Activated CD8-positive, alpha-beta T cell treated with anti-CD3 and anti-CD28 coated beads for 36 hours (primary cell): ENCODE measurements at regions not wholly inside any gene's neighbourhood (a gene's known extent, or its start where the extent isn't known, plus 50 kb on each side); places are given as distances from the start of the nearest gene placed in this dataset.

Experiments
- ATAC-seq: fragments of 200-7000 bp; cut with Tn5 transposase; one replicate; pipeline ENCODE4 v1.10.0; 2021; ENCODE audit warnings: mild to moderate bottlenecking, moderate library complexity
- CTCF ChIA-PET: fragments of 350-600 bp; sonication (Branson Sonifier 250); formaldehyde crosslinking; loops from one replicate; lab custom pipeline; 2021; ENCODE audit warnings: antibody characterized with exemption; lab: Charles Lee
- POLR2A ChIA-PET: fragments of 350-600 bp; sonication (Branson Sonifier 250); formaldehyde crosslinking; loops from one replicate; lab custom pipeline; 2021; ENCODE audit warnings: antibody characterized with exemption; lab: Charles Lee
- DNase-seq: peaks from one replicate; pipeline ENCODE4 v3.0.0-alpha.2; 2020
- H3K27ac Mint-ChIP-seq: one replicate; pipeline ENCODE4 v1.8.0; 2021; ENCODE audit warnings: mild to moderate bottlenecking, mixed read lengths
- H3K27me3 Mint-ChIP-seq: one replicate; pipeline ENCODE4 v1.8.0; 2021; ENCODE audit warnings: mixed read lengths
- H3K36me3 Mint-ChIP-seq: one replicate; pipeline ENCODE4 v1.8.0; 2021; ENCODE audit warnings: low read depth, mixed read lengths
- H3K4me1 Mint-ChIP-seq: one replicate; pipeline ENCODE4 v1.8.0; 2021; ENCODE audit warnings: low read depth, mixed read lengths
- H3K4me3 Mint-ChIP-seq: one replicate; pipeline ENCODE4 v1.8.0; 2021; ENCODE audit warnings: mild to moderate bottlenecking, moderate library complexity, mixed read lengths
- H3K9me3 Mint-ChIP-seq: one replicate; pipeline ENCODE4 v1.8.0; 2021; ENCODE audit warnings: mixed read lengths
- CTCF ChIP-seq: fragments of 200-600 bp; IDR thresholded peaks from one replicate; pipeline ENCODE4 v1.8.0; 2022; ENCODE audit warnings: antibody characterized with exemption, mild to moderate bottlenecking
- intact Hi-C: fragments of 100-400 bp; cut with micrococcal nuclease; formaldehyde crosslinking; loops from one replicate; pipeline ENCODE4 v1.10.0; 2022

DNA sequence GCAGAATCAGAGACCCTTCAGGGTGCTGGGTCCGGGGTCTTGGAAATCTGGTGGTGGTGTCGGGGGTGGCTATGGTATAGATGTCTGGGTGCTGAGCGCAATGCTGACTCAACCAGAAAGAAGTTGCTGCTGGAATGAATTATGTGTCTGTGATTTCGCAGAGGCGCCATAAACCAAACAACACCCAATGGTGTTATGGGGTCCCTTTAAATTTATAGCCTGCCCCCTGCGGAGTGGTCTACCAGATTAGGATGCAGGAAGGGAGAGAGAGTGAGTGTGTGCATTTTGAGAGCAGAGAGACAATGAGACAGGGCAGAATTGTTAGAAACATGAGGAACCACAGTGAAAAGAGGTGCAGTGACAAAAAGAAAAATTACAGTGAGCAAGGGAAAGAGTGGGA, 100.7 kb upstream of the CDH11 start:
- no peak for TF ChIP-seq CTCF
- Mint-ChIP-seq H3K36me3 (no peaks in the 10 kb centered on the region), H3K4me3 (no peak overlapping the region), H3K27me3 (no peaks in the 10 kb centered on the region), H3K9me3 (no peaks in the 10 kb centered on the region), H3K4me1 (no peaks in the 10 kb centered on the region), H3K27ac (no peak overlapping the region)
- CTCF ChIA-PET, result no interaction called here
- ATAC-seq, result no peak
- intact Hi-C loops, result no loop called here
- DNase-seq, result no peak
- POLR2A ChIA-PET, result no interaction called here

DNA sequence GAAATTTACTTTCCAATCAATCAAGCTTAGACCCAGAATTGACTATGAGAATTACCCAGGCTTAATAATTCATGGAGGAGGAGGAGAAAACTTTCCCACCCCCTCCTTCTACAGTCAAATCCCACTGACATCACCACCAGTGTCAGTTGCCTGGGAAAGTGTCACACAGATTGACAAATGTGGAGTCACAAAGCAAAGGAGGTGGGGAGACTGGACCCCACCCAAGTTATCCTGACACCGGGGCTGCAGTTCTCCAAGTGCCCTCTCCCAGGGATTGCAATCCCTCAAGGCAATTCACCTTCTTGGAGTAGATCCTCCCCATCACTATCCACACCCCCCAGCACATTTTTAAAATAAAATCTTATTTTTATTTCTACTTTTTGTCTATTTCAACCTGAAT, 100.2 kb upstream of the CDH11 start:
- no peaks in the 10 kb centered on the region for H3K27me3 Mint-ChIP-seq
- no peaks in the 10 kb centered on the region for H3K36me3 Mint-ChIP-seq
- intact Hi-C loops, result no loop called here
- H3K27ac Mint-ChIP-seq, result no peak overlapping the region
- no peaks in the 10 kb centered on the region for H3K9me3 Mint-ChIP-seq
- ChIA-PET POLR2A (no interaction called here), CTCF (no interaction called here)
- no peak overlapping the region for H3K4me3 Mint-ChIP-seq
- H3K4me1 Mint-ChIP-seq, result no peaks in the 10 kb centered on the region
- no peak for TF ChIP-seq CTCF
- ATAC-seq (no peak), DNase-seq (no peak)

GRCh38 chr16:65219786-65220185, 97.9 kb upstream of the CDH11 start:
- no peak for TF ChIP-seq CTCF
- no peak for ATAC-seq

DNA sequence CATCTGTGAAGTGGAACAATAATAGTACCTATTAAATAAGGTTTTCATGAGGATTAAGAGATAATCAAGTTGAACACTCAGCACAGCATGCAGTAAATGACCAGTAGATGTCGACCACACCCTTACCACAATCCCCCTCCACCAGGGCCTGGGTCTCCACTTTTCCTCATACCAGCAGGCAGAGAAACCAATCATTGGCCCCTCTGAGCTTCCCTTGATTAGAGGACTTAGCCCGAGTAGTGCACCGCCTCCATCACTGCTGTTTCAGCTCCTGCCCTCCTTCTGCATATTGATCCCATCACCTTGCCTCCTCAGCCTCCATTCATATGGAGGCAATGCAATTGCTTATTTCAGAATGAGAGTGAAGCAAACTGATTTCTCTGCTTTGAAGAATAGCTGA, 96.5 kb upstream of the CDH11 start:
- DNase-seq (no peak), ATAC-seq (no peak)
- H3K4me1 Mint-ChIP-seq, result no peaks in the 10 kb centered on the region
- TF ChIP-seq CTCF, result no peak
- no peaks in the 10 kb centered on the region for H3K9me3 Mint-ChIP-seq
- CTCF ChIA-PET, result no interaction called here
- intact Hi-C loops, result no loop called here
- no peaks in the 10 kb centered on the region for H3K36me3 Mint-ChIP-seq
- POLR2A ChIA-PET, result no interaction called here
- no peak overlapping the region for H3K4me3 Mint-ChIP-seq
- H3K27ac Mint-ChIP-seq, result no peak overlapping the region
- H3K27me3 Mint-ChIP-seq, result no peaks in the 10 kb centered on the region

More at GRCh38 chr16:65219786-65220185, 97.9 kb upstream of the CDH11 start:
- CTCF ChIA-PET, result no interaction called here
- DNase-seq, result no peak
- Mint-ChIP-seq H3K36me3 (no peaks in the 10 kb centered on the region), H3K27me3 (no peaks in the 10 kb centered on the region), H3K4me1 (no peaks in the 10 kb centered on the region), H3K27ac (no peak overlapping the region), H3K9me3 (no peaks in the 10 kb centered on the region), H3K4me3 (no peak overlapping the region)
- intact Hi-C loops, result no loop called here
- POLR2A ChIA-PET, result no interaction called here

DNA sequence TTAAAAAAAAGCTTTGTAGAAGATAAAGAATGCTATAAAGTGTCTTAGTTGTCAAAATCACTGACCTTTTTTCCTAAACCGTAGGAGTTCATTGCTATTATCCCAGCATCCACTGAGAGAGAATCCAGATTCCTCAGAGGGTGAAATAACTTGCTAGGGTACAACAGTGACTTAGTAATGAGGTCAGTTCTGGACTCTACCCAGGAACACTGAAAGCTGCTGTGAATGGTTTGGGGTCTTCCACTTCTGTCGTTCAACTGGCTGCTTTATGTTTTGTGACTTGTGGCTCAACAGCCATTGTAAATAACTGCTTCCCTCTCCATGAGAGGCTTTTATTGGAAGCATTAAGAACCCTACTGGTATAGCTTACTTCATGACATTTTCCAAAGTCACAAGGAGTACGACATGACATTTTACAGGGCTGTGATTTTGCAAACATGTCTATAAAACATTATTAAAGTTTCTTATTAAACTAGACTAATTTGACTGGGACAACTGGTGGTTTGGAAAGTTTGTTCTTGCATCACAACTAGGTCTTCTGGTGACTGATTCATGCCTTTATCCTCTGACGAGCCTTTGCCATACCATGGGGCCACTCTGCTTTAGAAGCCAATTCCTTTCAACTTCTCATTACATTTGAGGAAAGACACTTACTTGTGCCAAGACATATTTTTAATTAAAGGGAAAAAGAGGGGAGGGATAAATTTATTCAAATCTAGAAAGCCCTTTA, 92.2 kb upstream of the CDH11 start:
- H3K36me3 Mint-ChIP-seq, result no peaks in the 10 kb centered on the region
- ATAC-seq (no peak), DNase-seq (no peak)
- no peaks in the 10 kb centered on the region for H3K27me3 Mint-ChIP-seq
- H3K4me1 Mint-ChIP-seq, result no peaks in the 10 kb centered on the region
- no peak overlapping the region for H3K4me3 Mint-ChIP-seq
- intact Hi-C loops, result no loop called here
- H3K27ac Mint-ChIP-seq, result no peak overlapping the region
- CTCF ChIA-PET, result no interaction called here
- no peak for TF ChIP-seq CTCF
- POLR2A ChIA-PET, result no interaction called here
- H3K9me3 Mint-ChIP-seq, result no peaks in the 10 kb centered on the region
